ENCODE measurements at regions not wholly inside any gene's neighbourhood (a gene's known extent, or its start where the extent isn't known, plus 50 kb on each side); places are given as distances from the start of the nearest gene placed in this dataset.

DNA sequence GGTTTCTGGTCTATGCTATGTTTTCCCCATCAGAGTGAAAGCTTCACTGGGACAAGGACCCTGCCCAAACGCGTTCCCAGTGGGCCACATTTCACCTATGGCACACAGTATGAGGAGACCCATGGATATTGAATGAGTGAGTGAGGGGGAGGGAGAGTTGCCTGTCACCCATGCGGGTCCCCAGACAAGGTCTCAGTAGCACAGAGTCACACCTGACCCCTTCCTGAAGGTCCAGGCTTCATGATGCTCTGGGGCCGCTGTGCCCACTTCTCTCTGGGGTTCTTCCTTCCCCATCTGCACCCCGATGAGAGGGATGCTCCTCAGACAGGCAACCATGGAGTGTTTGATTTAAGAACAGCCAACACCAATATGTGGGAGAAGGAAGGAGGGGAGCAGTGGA lies 72.3 kb upstream of the CSF3R start:
- DNase-seq (ENCODE audit: low read depth in 2 of 3, low spot score in 2 of 3), result no peak

DNA sequence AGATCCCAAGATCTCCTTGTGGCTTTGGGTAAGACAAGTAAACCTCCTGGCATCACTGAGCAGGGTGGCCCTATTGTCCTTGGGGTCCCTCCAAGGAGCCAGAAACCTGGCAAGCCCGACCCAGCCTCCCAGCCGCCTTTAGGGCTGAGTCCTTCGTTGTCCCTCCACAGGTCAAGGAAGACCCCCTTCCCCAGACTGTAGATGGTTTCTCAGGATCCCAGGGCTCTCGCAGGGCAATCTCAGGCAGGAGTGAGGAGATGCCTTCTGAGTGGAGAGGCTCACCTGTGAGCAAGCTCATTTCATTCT lies 71.6 kb upstream of the CSF3R start:
- no peak for DNase-seq (ENCODE audit: low read depth in 2 of 3, low spot score in 2 of 3)

DNA sequence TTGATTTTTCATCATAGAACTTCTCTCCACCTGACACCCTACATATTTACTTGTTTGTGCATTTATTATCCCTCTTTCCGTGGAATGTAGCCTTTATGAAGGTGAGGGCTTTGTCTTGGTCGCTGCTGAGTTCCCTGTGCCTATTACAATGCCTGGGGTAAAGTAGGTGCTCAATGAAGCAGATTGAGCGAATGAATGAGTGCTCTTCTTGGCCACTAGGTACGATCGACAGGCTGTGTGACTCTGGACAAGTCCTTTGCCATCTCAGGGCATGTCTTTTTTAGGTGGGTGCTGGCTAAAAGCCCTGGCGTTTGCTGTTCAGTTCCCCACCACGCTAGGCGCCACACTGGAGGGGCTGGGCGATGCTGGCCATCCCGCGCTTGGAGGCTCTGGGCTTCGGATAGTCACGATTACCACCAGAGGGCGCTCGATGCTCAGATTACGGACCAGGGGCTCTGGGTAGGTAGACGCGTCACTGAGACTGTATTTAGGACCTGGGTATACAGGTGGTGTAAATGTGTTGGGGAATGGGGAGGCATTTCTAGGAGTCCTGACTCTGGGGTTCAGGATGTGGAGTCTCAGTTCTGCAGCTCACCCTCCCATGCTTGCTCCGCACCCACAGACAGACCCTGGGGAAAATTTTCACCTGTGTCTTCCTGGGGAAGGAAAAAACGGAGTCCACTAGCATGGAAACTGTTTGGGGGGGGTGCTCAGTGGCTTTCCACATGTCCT lies 71.0 kb upstream of the CSF3R start:
- peak; percentile 27 to 71 (median 55) for DNase-seq (ENCODE audit: low read depth in 2 of 3, low spot score in 2 of 3)

DNA sequence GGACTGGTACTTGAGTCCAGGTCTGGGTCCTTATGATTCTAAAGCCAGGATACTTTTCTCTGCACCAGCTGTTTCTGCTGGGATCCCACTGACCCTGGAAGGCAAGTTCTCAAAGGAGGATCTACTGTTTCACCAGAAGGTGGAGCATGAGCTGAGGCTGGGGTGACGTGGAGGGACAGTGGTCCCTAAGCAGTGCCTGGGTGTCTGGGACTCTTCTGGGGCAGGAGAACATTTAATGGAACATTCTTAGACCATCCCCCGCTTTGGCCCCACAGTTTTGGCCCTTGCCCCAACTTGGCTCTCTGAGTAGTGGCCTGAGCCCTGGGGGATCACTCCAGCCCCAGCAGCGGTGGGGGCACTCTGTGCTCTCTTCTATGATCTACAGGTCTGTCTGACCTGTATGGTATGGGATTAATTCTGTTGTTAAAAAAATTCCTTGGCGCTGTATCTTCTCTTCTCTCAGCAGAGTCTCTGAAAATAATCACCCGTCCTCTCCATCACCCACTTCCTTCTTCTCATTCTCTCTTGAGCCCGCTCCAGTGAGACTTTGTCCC lies 60.3 kb upstream of the CSF3R start:
- no peak for DNase-seq (ENCODE audit: low read depth in 2 of 3, low spot score in 2 of 3)

DNA sequence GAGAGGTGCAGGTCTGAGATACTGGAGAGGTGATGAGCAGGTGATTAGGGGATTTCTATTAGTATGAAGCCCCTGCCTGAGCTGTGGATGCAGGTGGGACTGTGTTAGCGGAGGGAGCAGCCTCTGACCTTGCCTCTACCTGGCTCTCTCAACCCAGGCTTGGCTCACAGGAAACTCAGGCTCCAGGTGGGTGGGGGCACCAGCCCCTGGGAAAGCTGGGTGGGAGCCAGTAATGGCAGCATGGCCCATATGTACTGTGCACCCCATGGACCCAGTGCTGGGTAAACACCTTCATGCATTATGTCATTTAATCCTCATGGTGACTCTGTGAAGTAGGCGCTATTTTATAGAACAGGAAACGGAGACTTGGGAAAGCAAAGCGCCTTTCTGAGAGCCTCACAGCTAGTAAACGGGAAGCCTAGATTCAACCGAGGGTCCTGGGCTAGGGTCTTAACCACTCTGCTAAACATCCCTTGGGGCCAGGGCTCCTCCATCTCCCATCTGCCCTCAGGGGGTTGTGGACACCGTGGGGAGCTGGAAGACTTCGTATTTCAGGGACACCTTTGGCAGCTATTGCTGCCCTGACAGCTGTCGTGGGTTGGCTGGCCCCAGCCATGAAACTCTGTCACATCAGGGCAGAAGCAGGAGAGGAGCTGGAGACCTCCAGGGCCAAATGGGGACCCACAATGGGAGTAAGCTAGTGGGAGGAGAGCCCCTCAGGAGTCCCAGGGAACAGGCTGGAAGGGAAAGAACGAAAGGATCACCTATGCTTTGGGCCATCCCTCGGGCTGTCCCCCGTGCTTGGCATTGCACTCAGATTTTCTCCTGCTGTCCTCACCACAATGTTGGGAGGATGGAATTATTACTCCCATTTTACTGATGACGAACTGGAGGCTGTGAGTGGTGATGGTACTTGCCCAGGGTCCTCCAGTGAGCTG lies 59.6 kb upstream of the CSF3R start:
- no peak for DNase-seq (ENCODE audit: low read depth in 2 of 3, low spot score in 2 of 3)

DNA sequence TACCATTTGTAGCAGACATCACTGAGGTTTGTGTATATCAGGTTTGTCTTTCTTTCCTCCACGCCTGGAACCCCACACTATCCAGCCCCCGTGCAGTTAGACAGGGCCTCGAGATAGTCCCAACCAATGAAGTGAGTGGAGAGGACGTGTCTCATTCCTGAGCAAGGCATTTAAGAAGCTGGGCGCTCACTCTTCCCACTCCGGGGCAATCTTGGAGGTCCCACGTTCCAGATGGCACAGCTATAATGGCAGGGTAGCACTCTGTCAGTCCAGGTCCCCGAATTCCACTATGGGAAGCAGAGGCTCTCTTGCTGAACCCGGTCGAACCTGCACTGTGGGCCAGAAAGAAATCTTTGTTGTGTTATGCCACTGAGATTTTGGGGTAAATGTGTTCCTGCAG lies 57.3 kb upstream of the CSF3R start:
- no peak for DNase-seq (ENCODE audit: low read depth in 2 of 3, low spot score in 2 of 3)

DNA sequence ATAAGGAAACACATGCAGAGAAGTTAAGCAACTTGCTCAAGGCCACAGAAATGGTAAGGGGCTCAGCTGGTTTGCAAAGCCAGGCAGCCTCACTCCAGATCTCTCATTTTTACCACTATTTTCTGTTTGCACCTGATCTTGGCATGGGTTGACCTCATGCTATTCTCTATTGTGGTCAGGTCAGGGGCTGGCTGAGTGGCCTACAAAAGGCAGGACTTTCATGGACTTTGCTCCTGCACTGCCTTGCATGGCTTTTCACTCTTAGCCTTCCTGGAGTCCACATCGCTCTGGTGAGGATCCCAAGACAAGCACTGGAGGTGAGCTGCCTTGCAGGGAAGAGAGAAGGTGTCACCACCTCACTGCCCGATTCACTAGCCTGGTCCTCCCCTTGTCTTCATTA lies 56.8 kb upstream of the CSF3R start:
- no peak for DNase-seq (ENCODE audit: low read depth in 2 of 3, low spot score in 2 of 3)

DNA sequence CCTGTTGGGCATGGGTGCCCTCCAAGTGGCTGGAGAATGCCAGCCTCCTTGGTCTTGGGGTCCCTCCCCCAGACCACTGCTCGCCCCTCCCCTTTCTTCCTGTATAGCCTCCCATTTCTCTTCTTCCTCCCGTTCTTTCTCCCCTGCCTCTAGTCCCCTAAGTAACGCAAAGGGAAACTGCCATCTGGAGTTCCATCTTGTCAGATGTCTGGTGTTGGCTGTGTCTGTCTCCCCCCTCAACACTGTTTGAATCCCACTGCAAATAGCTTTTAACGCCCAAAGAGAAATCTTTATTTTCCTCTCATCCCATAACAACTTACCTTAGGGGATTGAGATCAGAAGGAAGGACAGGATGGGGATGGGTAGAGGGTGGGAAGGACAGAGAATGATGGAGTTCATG lies 55.3 kb upstream of the CSF3R start:
- DNase-seq (ENCODE audit: low read depth in 2 of 3, low spot score in 2 of 3), result no peak

DNA sequence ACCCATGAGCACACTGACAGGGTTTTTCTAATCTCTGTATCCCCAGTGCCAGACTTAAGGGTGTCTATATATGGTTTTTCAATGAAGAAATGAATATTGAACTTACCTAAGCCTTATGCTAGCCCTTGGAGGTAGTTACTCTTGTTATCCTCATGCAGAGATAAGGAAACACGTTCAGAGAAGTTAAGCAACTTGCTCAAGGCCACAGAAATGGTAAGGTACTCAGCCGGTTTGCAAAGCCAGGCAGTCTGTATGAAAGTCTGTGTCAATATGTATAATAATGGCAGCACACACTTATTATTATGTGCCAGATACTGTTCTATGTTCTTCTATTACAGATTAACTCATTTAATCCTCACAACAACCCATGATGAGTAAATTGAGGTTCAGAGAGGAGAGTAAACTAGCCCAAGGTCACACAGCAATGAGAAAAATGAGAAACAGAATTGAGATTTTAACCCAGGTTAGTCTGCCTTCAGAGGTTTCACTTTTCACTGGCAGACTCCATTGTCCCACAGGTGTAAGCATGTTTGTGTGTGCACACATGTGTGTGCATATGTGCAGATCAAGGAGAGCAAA lies 54.6 kb upstream of the CSF3R start:
- DNase-seq (ENCODE audit: low read depth in 2 of 3, low spot score in 2 of 3), result no peak

DNA sequence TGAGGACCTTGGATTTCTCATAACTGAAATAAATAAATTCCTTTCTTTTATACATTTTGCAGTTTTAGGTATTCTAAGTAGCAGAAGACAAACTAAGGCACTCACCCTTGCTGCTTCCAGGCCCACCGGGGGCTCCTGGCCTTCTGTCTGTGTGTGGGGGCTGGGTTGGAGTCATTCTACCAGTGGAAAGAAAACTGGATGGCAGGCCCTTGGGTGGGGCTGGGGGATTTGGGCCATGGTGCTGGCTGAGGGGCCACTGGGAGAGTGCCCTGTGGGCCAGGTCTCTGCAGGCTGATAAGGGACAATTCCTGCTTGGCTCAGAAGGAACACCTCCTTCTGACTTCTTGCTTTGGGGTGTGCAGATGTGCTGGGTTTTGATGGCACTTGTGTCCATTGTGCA lies 54.0 kb upstream of the CSF3R start:
- no peak for DNase-seq (ENCODE audit: low read depth in 2 of 3, low spot score in 2 of 3)

DNA sequence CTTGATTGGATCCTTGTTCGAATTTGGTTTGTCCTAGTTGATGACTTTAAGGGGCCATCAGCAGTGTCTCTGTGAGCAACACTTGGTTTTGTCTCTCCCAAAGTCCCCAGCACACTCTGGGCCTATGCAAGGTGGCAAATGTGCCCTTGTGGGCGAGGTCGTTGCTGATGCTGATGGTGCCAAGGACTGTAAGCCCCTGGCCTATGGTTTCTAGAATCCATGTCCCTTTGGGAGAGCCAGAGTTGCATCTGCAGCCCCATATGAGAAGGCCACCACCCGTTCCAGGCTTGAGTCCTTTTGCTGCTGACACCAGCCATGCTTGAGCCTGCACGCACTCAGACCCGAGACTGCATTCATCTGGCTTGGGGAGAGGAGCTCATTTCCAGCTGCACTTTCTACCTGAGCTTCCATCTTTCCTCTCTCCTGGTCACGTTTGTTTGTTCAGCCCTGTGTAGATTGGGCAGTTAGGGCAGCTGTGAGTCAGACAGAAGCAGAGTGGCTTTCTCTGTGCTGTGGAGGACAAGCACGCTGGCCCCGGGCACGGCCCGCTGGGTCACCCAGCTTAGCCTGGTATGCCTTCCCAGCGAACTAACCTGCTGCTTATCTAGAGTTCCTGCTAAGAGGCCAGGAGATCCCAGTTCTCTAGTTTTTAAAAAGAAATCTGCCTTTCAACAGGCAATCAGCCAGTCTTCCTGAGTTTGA lies 52.1 kb upstream of the CSF3R start:
- no peak for DNase-seq (ENCODE audit: low read depth in 2 of 3, low spot score in 2 of 3)

DNA sequence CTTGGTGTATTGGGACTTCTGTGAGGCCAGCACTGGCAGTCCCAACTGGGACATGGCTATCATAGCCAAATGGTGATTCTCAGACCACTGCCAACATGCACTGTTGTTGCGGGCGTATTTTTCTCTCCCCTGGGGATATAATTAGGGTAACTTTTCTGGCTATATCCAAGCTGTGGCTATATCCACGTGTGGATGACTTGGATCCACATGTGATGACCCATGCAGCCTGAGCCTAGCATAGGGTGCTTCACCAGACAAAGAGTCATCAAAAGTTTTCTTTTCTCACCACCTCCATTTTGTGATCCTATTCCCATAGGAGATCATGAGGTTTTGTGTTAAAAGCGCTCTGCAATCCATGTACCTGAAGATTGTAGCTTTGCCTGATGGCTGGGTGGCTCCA lies 51.2 kb upstream of the CSF3R start:
- no peak for DNase-seq (ENCODE audit: low read depth in 2 of 3, low spot score in 2 of 3)

DNA sequence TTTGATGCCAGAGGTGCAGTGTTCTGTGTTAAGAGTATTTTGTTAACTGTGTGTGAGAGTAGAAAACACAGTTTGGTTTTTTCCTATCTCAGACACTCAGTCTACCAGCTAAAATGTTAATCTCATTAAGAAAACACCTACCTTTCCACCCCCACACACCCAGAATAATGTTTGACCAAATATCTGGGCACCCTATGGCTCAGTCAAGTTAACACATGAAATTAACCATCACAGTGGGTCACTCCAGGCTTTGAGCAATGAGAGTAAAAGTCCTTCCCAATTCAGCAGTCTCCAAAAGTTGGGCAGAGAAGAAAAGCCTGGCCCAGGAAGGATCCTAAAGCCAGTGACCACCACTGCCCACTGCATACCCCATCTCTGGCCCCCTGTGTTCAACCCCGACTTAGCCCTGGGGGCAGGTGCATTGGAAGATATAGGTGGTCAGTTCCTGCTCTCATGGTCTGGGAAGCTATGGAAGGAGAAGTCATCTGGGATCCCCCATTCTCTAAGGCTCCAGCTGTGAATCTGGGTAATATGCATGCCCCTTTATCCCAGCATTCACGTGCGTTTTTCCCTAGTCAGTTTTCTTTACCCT lies 50.2 kb upstream of the CSF3R start:
- no peak for DNase-seq (ENCODE audit: low read depth in 2 of 3, low spot score in 2 of 3)
